GM12874 (cell line): ENCODE measurements at regions not wholly inside any gene's neighbourhood (a gene's known extent, or its start where the extent isn't known, plus 50 kb on each side); places are given as distances from the start of the nearest gene placed in this dataset.

Experiments used
- TF ChIP-seq, protein P1 (sequence below): IDR thresholded peaks from 2 replicates; pipeline ENCODE4 v1.5.1; 2011; ENCODE audit warnings: low read depth, mild to moderate bottlenecking, control low read depth, low read length, moderate library complexity; ENCODE audit not compliant: insufficient read depth

GRCh38 chr16:9392956-9393355, 301.5 kb downstream of the HAPSTR1 start:
- TF ChIP-seq, protein P1, sequence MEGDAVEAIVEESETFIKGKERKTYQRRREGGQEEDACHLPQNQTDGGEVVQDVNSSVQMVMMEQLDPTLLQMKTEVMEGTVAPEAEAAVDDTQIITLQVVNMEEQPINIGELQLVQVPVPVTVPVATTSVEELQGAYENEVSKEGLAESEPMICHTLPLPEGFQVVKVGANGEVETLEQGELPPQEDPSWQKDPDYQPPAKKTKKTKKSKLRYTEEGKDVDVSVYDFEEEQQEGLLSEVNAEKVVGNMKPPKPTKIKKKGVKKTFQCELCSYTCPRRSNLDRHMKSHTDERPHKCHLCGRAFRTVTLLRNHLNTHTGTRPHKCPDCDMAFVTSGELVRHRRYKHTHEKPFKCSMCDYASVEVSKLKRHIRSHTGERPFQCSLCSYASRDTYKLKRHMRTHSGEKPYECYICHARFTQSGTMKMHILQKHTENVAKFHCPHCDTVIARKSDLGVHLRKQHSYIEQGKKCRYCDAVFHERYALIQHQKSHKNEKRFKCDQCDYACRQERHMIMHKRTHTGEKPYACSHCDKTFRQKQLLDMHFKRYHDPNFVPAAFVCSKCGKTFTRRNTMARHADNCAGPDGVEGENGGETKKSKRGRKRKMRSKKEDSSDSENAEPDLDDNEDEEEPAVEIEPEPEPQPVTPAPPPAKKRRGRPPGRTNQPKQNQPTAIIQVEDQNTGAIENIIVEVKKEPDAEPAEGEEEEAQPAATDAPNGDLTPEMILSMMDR = no peak

GRCh38 chr16:9393591-9393990, 302.1 kb downstream of the HAPSTR1 start:
- TF ChIP-seq, protein P1 = no peak

DNA sequence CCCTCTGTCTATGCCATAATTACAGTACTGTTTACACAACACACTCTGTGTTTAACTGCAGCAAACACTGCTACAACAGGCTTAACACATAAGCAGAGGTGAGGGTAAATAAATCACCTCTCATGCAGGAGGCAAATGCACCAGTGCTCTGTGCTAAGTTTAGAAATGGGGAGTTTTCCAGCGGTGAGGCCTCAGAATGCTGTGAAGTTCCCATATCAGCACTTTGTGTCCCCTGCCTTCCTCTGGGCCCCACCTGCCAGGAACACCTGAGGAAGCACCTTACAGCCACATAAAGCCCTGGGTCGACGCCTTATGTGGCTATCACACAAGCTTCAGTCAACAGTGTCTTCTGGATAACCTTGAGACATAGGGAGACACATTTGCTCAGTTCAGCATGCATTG, 304.5 kb downstream of the HAPSTR1 start:
- TF ChIP-seq, protein P1 = no peak

DNA sequence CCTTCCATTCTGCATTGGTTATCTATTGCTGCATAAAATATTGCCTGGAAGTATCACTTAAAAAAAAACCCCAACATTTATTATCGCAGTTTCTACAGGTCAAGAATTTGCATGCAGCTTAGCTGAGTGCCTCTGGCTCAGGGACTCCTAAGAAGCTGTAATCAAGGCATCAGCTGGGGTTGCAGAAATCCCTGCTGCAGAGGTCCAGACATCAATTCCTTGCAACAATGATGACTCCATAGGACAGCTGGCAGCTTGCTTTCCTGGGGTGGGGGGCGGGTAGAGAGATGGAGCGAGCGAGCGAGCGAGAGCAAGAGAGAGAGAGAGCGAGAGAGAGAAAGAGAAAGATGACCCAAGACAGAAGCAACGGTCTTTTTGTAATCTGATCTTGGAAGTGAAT, 308.1 kb downstream of the HAPSTR1 start:
- TF ChIP-seq, protein P1 = no peak

DNA sequence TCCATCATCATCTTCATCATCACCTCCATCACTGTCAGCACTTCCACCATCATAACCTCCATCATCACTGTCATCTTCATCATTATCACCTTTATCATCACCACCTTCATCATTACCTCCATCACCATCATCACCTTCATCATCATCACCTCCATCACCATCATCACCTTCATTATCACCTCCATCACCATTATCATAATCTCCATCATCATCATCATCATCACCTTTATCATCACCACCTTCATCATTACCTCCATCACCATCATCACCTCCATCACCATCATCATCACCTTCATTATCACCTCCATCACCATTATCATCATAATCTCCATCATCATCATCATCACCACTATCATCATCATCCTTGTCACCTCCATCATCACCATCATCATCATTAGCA, 309.7 kb downstream of the HAPSTR1 start:
- TF ChIP-seq, protein P1 = no peak

- TF ChIP-seq, protein P1 = no peak
Measured at GRCh38 chr16:9402293-9402860, 310.9 kb downstream of the HAPSTR1 start.

DNA sequence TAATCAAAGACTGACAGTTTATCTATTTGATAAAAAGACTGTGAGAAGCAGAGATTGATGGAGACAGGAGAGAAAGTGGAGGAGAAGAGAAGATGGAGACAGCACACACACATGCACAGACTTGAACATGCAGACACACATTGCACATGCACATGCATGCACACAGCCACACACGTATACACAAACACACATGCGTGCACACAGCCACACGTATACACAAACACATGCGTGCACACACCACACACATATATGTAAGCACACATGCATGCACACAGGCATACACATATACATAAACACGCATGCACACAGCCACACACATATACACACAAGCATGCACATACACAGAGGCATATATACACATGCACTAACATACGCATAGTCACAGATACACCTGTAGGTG, 313.4 kb downstream of the HAPSTR1 start:
- TF ChIP-seq, protein P1 = no peak
